HCT116 (cell line): ENCODE measurements at regions not wholly inside any gene's neighbourhood (a gene's known extent, or its start where the extent isn't known, plus 50 kb on each side); places are given as distances from the start of the nearest gene placed in this dataset.

Experiments used
- ATAC-seq: fragments of 200-7000 bp; cut with Tn5 transposase; 2 replicates; pipeline ENCODE4 v1.9.1; 2020; ENCODE audit warnings: mild to moderate bottlenecking, moderate library complexity
- BruUV-seq: library from RNA; stranded (reverse); fragments of 400-500 nt; replicated peaks from 2 replicates; lab custom pipeline; 2021; lab: Mats Ljungman, UMichigan
- CTCF ChIA-PET: fragments of 300-600 bp; sonication (Branson Sonifier 250); formaldehyde crosslinking; loops from one replicate; lab custom pipeline; 2021; ENCODE audit warnings: antibody characterized with exemption; lab: Charles Lee
- POLR2A ChIA-PET: fragments of 300-600, 350-600 bp; sonication (Branson Sonifier 250); formaldehyde crosslinking; loops from one replicate; lab custom pipeline; 2021; ENCODE audit warnings: antibody characterized with exemption; lab: Charles Lee
- RAD21 ChIA-PET, 2 experiments: fragments of 300-600 bp; sonication (Branson Sonifier 250); formaldehyde crosslinking; loops; one replicate each; lab custom pipeline; 2023; ENCODE audit warnings: low total read pairs in 2 of 2; ENCODE audit not compliant: uncharacterized antibody in 2 of 2, unreplicated experiment in 2 of 2, low non-redundant PET in 1 of 2; lab: Charles Lee
- DNase-seq: peaks from one replicate; pipeline ENCODE4 v3.0.0-alpha.2; 2010; ENCODE audit warnings: low read depth, low spot score
- H2AFZ ChIP-seq: fragments of 200-600 bp; shearing (Covaris generic), sonication (generic); 2 replicates; pipeline ENCODE4 v1.6.1; 2017; ENCODE audit warnings: low read depth, mixed run types, mixed read lengths, antibody characterized with exemption, low read length; ENCODE audit not compliant: poor library complexity, severe bottlenecking
- H3K27ac ChIP-seq: 2 replicates; pipeline ENCODE4 v1.5.1; 2012; ENCODE audit warnings: low read depth, low read length
- H3K27me3 ChIP-seq: fragments of 200-600 bp; sonication (generic); 2 replicates; pipeline ENCODE4 v1.6.1; 2016; ENCODE audit warnings: mixed run types, low read length, mixed read lengths; ENCODE audit not compliant: insufficient read depth
- H3K36me3 ChIP-seq, 2 experiments: fragments of 200-500 bp in 1 of 2; fragments of 200-600 bp in 1 of 2; sonication (Bioruptor generic) in 1 of 2; sonication (generic) in 1 of 2; 2 replicates each; pipeline versions ENCODE4 v1.5.1 to v1.6.1; 2014 to 2016; ENCODE audit warnings: low read length in 2 of 2, inconsistent platforms in 1 of 2, mixed read lengths in 1 of 2, mixed run types in 1 of 2; ENCODE audit not compliant: insufficient read depth in 2 of 2, control insufficient read depth in 1 of 2
- H3K4me1 ChIP-seq, 2 experiments: fragments of 200-600 bp in 1 of 2; sonication (generic) in 1 of 2; 2 replicates each; pipeline versions ENCODE4 v1.5.1 to v1.6.1; 2012 to 2017; ENCODE audit warnings: low read length in 2 of 2, inconsistent platforms in 1 of 2, mild to moderate bottlenecking in 1 of 2, mixed read lengths in 1 of 2, mixed run types in 1 of 2, moderate library complexity in 1 of 2; ENCODE audit not compliant: insufficient read depth in 2 of 2, control insufficient read depth in 1 of 2
- H3K4me2 ChIP-seq: fragments of 200-600 bp; sonication (generic); 2 replicates; pipeline ENCODE4 v1.6.1; 2017; ENCODE audit warnings: mixed run types, low read length, mixed read lengths
- H3K4me3 ChIP-seq, 2 experiments: fragments of 200-600 bp in 1 of 2; sonication (generic) in 1 of 2; replicated peaks in 1 of 2; 2 replicates each; pipeline ENCODE4 v1.5.1; 2011 to 2016; ENCODE audit warnings: low read length in 2 of 2, control low read depth in 1 of 2, low read depth in 1 of 2, mild to moderate bottlenecking in 1 of 2, mixed read lengths in 1 of 2, mixed run types in 1 of 2
- H3K79me2 ChIP-seq: fragments of 200-600 bp; sonication (generic); 2 replicates; pipeline ENCODE4 v1.6.1; 2017; ENCODE audit warnings: mild to moderate bottlenecking, mixed run types, low read length, moderate library complexity, mixed read lengths; ENCODE audit not compliant: insufficient read depth
- H3K9ac ChIP-seq: fragments of 200-600 bp; sonication (generic); 2 replicates; pipeline ENCODE4 v1.6.1; 2016; ENCODE audit warnings: low read length, mixed read lengths
- H3K9me2 ChIP-seq: fragments of 200-600 bp; sonication (generic), shearing (Covaris generic); 2 replicates; pipeline ENCODE4 v1.6.1; 2017; ENCODE audit warnings: mixed run types, mild to moderate bottlenecking, moderate library complexity; ENCODE audit not compliant: insufficient read depth
- H3K9me3 ChIP-seq, 2 experiments: fragments of 200-500 bp in 1 of 2; fragments of 200-600 bp in 1 of 2; sonication (Bioruptor generic) in 1 of 2; sonication (generic) in 1 of 2; 2 replicates each; pipeline ENCODE4 v1.6.1; 2014 to 2017; ENCODE audit warnings: low read length in 2 of 2, mixed read lengths in 2 of 2, inconsistent platforms in 1 of 2, low read depth in 1 of 2, mild to moderate bottlenecking in 1 of 2, mixed run types in 1 of 2, moderate library complexity in 1 of 2; ENCODE audit not compliant: control insufficient read depth in 1 of 2, insufficient read depth in 1 of 2
- H4K20me1 ChIP-seq: fragments of 200-600 bp; sonication (generic), shearing (Covaris generic); 2 replicates; pipeline ENCODE4 v1.6.1; 2017; ENCODE audit warnings: mixed run types, mild to moderate bottlenecking, moderate library complexity; ENCODE audit not compliant: insufficient read depth
- CEBPB ChIP-seq: IDR thresholded peaks from 2 replicates; pipeline ENCODE4 v1.6.1; 2012; ENCODE audit warnings: low read depth
- ELF1 ChIP-seq: IDR thresholded peaks from 2 replicates; pipeline ENCODE4 v1.6.1; 2012; ENCODE audit warnings: low read depth, borderline replicate concordance
- EZH2 ChIP-seq: fragments of 200-600 bp; sonication (generic); IDR thresholded peaks from 2 replicates; pipeline ENCODE4 v1.6.1; 2017; ENCODE audit warnings: antibody characterized with exemption, mixed run types
- JUND ChIP-seq: IDR thresholded peaks from 2 replicates; pipeline ENCODE4 v1.6.1; 2012
- POLR2A ChIP-seq: IDR thresholded peaks from 2 replicates; pipeline ENCODE4 v1.7.0; 2011; ENCODE audit warnings: borderline replicate concordance; ENCODE audit not compliant: insufficient read depth, insufficient read length; ENCODE audit errors: extremely low read depth
- REST ChIP-seq: IDR thresholded peaks from 2 replicates; pipeline ENCODE4 v1.6.1; 2012; ENCODE audit warnings: low read depth
- SIN3A ChIP-seq: IDR thresholded peaks from 2 replicates; pipeline ENCODE4 v1.6.1; 2012; ENCODE audit warnings: low read depth
- SRF ChIP-seq: IDR thresholded peaks from 2 replicates; pipeline ENCODE4 v1.6.1; 2012; ENCODE audit warnings: low read depth
- TCF7L2 ChIP-seq: IDR thresholded peaks from 2 replicates; pipeline ENCODE4 v1.7.0; 2011; ENCODE audit warnings: borderline replicate concordance, inconsistent platforms; ENCODE audit not compliant: insufficient read depth, insufficient read length; ENCODE audit errors: extremely low read depth
- YY1 ChIP-seq: IDR thresholded peaks from 2 replicates; pipeline ENCODE4 v1.6.1; 2011; ENCODE audit warnings: low read length, low read depth, moderate library complexity, mild to moderate bottlenecking; ENCODE audit not compliant: insufficient replicate concordance; ENCODE audit errors: extremely low read depth
- ZNF274 ChIP-seq: fragments of 200-500 bp; sonication (Bioruptor generic); IDR thresholded peaks from 2 replicates; pipeline ENCODE4 v1.6.1; 2014; ENCODE audit warnings: mild to moderate bottlenecking, low read depth, low read length, inconsistent platforms
- intact Hi-C: fragments of 100-400 bp; cut with micrococcal nuclease; formaldehyde crosslinking; loops from 2 replicates; pipeline ENCODE4 v1.10.0; 2022
- TF ChIP-seq, protein P1 (sequence below), 3 experiments: fragments of 200-600 bp in 1 of 3; sonication (generic) in 1 of 3; IDR thresholded peaks in 2 of 3; conservative IDR thresholded peaks in 1 of 3; 2 replicates each; pipeline ENCODE4 v1.5.1; 2012 to 2017; ENCODE audit warnings: low read depth in 2 of 3, low read length in 2 of 3, antibody characterized with exemption in 1 of 3, borderline replicate concordance in 1 of 3, control low read depth in 1 of 3, mild to moderate bottlenecking in 1 of 3, mixed read lengths in 1 of 3, mixed run types in 1 of 3, moderate library complexity in 1 of 3; ENCODE audit not compliant: insufficient read depth in 1 of 3

GRCh38 chr20:48461735-48462119 is 366.1 kb downstream of the PREX1 start:
- H3K4me2 ChIP-seq: no peak overlapping the region

GRCh38 chr20:48461091-48461734 is 366.6 kb downstream of the PREX1 start:
- intact Hi-C loops: no loop called here
- H3K9me2 ChIP-seq: 0 out of 2 replicates have a peak, but pooled peaks cover 3% of the 10 kb centered on the region
- ATAC-seq (no peak), DNase-seq (no peak)
- RAD21 ChIA-PET: no interaction called here
- H3K9me3 ChIP-seq: no peaks in the 10 kb centered on the region
- H3K4me1 ChIP-seq: no peaks in the 10 kb centered on the region
- CTCF ChIA-PET: no interaction called here
- no peak overlapping the region for H3K9ac ChIP-seq
- no peaks in the 10 kb centered on the region for H4K20me1 ChIP-seq
- no peak overlapping the region for H2AFZ ChIP-seq
- H3K4me3 ChIP-seq: no peak overlapping the region
- no peak overlapping the region for H3K27ac ChIP-seq
- peaks cover 14% of the 10 kb centered on the region; the same call in 1 of the 2 replicates for H3K27me3 ChIP-seq
- no peak overlapping the region for H3K4me2 ChIP-seq
- H3K79me2 ChIP-seq: no peaks in the 10 kb centered on the region
- POLR2A ChIA-PET: no interaction called here
- no TSS peak for BruUV-seq
- H3K36me3 ChIP-seq: no peaks in the 10 kb centered on the region
- TF ChIP-seq ZNF274: no peak
- TF ChIP-seq SRF: no peak
- no peak for TF ChIP-seq REST
- TF ChIP-seq YY1: no peak
- no peak for TF ChIP-seq TCF7L2
- no peak for TF ChIP-seq ELF1
- no peak for TF ChIP-seq SIN3A
- no peak for TF ChIP-seq POLR2A
- TF ChIP-seq CEBPB: no peak
- TF ChIP-seq, protein P1, sequence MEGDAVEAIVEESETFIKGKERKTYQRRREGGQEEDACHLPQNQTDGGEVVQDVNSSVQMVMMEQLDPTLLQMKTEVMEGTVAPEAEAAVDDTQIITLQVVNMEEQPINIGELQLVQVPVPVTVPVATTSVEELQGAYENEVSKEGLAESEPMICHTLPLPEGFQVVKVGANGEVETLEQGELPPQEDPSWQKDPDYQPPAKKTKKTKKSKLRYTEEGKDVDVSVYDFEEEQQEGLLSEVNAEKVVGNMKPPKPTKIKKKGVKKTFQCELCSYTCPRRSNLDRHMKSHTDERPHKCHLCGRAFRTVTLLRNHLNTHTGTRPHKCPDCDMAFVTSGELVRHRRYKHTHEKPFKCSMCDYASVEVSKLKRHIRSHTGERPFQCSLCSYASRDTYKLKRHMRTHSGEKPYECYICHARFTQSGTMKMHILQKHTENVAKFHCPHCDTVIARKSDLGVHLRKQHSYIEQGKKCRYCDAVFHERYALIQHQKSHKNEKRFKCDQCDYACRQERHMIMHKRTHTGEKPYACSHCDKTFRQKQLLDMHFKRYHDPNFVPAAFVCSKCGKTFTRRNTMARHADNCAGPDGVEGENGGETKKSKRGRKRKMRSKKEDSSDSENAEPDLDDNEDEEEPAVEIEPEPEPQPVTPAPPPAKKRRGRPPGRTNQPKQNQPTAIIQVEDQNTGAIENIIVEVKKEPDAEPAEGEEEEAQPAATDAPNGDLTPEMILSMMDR (IDR thresholded peaks at IDR 0.05 in 2 of 3, conservative IDR thresholded peaks at IDR 0.05 in 1 of 3; ENCODE audit: borderline replicate concordance in 1 of 3, insufficient read depth in 1 of 3, low read depth in 2 of 3, low read length in 2 of 3): no peak
- TF ChIP-seq JUND: no peak

More at GRCh38 chr20:48461735-48462119, 366.1 kb downstream of the PREX1 start:
- H3K79me2 ChIP-seq: no peaks in the 10 kb centered on the region
- H2AFZ ChIP-seq: no peak overlapping the region
- H3K27me3 ChIP-seq: peaks cover 14% of the 10 kb centered on the region; the same call in 1 of the 2 replicates
- CTCF ChIA-PET: no interaction called here
- no peak overlapping the region for H3K9ac ChIP-seq
- DNase-seq (no peak), ATAC-seq (no peak)
- 0 out of 2 replicates have a peak, but pooled peaks cover 3% of the 10 kb centered on the region for H3K9me2 ChIP-seq
- intact Hi-C loops: no loop called here
- BruUV-seq: no TSS peak
- TF ChIP-seq ZNF274 (no peak), EZH2 (no peak)
- TF ChIP-seq, all 23 proteins: peak for 0
- ChIA-PET RAD21 (no interaction called here), POLR2A (no interaction called here)
- Histone ChIP-seq H4K20me1 (no peaks in the 10 kb centered on the region), H3K4me3 (no peak overlapping the region), H3K4me1 (no peaks in the 10 kb centered on the region), H3K36me3 (no peaks in the 10 kb centered on the region), H3K9me3 (no peaks in the 10 kb centered on the region), H3K27ac (no peak overlapping the region)
